ENCODE measurements at regions not wholly inside any gene's neighbourhood (a gene's known extent, or its start where the extent isn't known, plus 50 kb on each side); places are given as distances from the start of the nearest gene placed in this dataset.

GRCh38 chr5:87105577-87105976, 162.1 kb upstream of the RASA1 start:
- no peaks in the 10 kb centered on the region for H3K36me3 Mint-ChIP-seq (ENCODE audit: low read depth)
- ATAC-seq (no peak), DNase-seq (no peak)
- peaks cover 3% of the 10 kb centered on the region for H3K9me3 Mint-ChIP-seq
- H3K4me1 Mint-ChIP-seq (ENCODE audit: low read depth) = peaks cover 25% of the 10 kb centered on the region
- H3K27ac Mint-ChIP-seq = no peak overlapping the region
- CTCF ChIA-PET = interaction anchor here (0.9 kb wide), 1 partner anchor 21 kb away, joined by 3 read pairs; no protein-coding TSS in a partner anchor
- intact Hi-C loops (cut with micrococcal nuclease) = no loop called here
- H3K4me3 Mint-ChIP-seq = no peak overlapping the region
- no peak for TF ChIP-seq CTCF (IDR thresholded peaks at IDR 0.05)
- H3K27me3 Mint-ChIP-seq = no peaks in the 10 kb centered on the region
- POLR2A ChIA-PET = no interaction called here

DNA sequence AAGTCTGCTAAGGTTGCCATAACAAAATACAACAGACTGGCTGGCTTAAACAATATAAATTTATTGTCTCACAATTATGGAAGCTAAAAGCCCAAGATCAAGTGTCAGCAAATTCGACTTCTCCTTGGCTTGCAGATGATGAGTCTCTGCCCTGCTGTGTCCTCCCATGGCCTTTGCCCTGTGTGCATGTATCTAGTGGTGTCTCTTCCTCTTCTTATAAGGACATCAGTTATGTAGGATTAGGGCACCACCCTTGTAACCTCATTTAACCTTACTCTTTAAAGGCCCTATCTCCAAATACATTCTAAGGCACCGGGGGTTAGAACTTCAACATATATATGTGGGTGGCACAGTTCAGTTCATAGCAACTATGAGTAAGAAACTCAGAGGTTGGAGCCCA, 157.9 kb upstream of the RASA1 start:
- Mint-ChIP-seq H3K9me3 (peaks cover 3% of the 10 kb centered on the region), H3K4me3 (no peak overlapping the region), H3K36me3 (ENCODE audit: low read depth) (no peaks in the 10 kb centered on the region), H3K27ac (no peak overlapping the region), H3K27me3 (no peaks in the 10 kb centered on the region), H3K4me1 (ENCODE audit: low read depth) (peaks cover 15% of the 10 kb centered on the region)
- TF ChIP-seq CTCF (IDR thresholded peaks at IDR 0.05) = no peak
- ChIA-PET CTCF (interaction anchor here (1.2 to 2.4 kb wide), 2 partner anchors 11 to 290 kb away, joined by 3 to 5 read pairs; no protein-coding TSS in a partner anchor), POLR2A (no interaction called here)
- ATAC-seq (no peak), DNase-seq (no peak)
- intact Hi-C loops (cut with micrococcal nuclease) = no loop called here

- peaks cover 17% of the 10 kb centered on the region for H3K4me1 Mint-ChIP-seq (ENCODE audit: low read depth)
- POLR2A ChIA-PET = no interaction called here
- DNase-seq (no peak), ATAC-seq (no peak)
- CTCF ChIA-PET = interaction anchor here (1.2 to 2.4 kb wide), 2 partner anchors 12 to 289 kb away, joined by 3 to 5 read pairs; no protein-coding TSS in a partner anchor
- intact Hi-C loops (cut with micrococcal nuclease) = no loop called here
- no peaks in the 10 kb centered on the region for H3K27me3 Mint-ChIP-seq
- no peak overlapping the region for H3K4me3 Mint-ChIP-seq
- no peak overlapping the region for H3K27ac Mint-ChIP-seq
- TF ChIP-seq CTCF (IDR thresholded peaks at IDR 0.05) = no peak
- H3K36me3 Mint-ChIP-seq (ENCODE audit: low read depth) = no peaks in the 10 kb centered on the region
- no peaks in the 10 kb centered on the region for H3K9me3 Mint-ChIP-seq
Observed at GRCh38 chr5:87110721-87111120, 157.0 kb upstream of the RASA1 start.

DNA sequence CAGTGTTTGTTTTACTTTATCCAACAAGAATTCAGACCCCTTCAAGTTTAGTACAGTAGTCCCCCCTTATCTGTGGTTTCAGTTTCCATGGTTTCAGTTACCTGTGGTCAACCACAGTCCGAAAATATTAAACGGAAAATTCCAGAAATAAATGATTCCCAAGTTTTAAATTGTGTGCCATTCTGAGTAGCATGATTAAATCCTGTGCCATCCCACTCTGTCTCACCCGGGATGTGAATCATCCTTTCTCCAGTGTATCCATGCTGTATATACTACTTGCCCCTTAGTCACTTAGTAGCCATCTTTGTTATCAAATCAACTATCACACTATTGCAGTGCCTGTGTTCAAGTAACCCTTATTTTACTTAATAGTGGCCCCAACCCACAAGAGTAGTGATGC, 153.8 kb upstream of the RASA1 start:
- CTCF ChIA-PET = interaction anchor here (1.6 kb wide), 1 partner anchor 104 kb away, joined by 3 read pairs; no protein-coding TSS in a partner anchor

GRCh38 chr5:87114631-87115030, 153.1 kb upstream of the RASA1 start:
- DNase-seq (no peak), ATAC-seq (no peak)
- intact Hi-C loops (cut with micrococcal nuclease) = no loop called here
- Mint-ChIP-seq H3K27ac (no peak overlapping the region), H3K36me3 (ENCODE audit: low read depth) (no peaks in the 10 kb centered on the region), H3K27me3 (no peaks in the 10 kb centered on the region), H3K9me3 (no peaks in the 10 kb centered on the region), H3K4me3 (no peak overlapping the region), H3K4me1 (ENCODE audit: low read depth) (peaks cover 37% of the 10 kb centered on the region)
- POLR2A ChIA-PET = interaction anchor here (1.0 to 1.2 kb wide), 2 partner anchors 15 to 39 kb away, joined by 3 read pairs; no protein-coding TSS in a partner anchor
- TF ChIP-seq CTCF (IDR thresholded peaks at IDR 0.05) = no peak
- CTCF ChIA-PET = no interaction called here

More for the DNA sequence above, 153.8 kb upstream of the RASA1 start:
- no peak overlapping the region for H3K27ac Mint-ChIP-seq
- ATAC-seq (no peak), DNase-seq (no peak)
- H3K27me3 Mint-ChIP-seq = no peaks in the 10 kb centered on the region
- no peaks in the 10 kb centered on the region for H3K36me3 Mint-ChIP-seq (ENCODE audit: low read depth)
- POLR2A ChIA-PET = interaction anchor here (1.0 to 1.2 kb wide), 2 partner anchors 14 to 38 kb away, joined by 3 read pairs; no protein-coding TSS in a partner anchor
- peaks cover 31% of the 10 kb centered on the region for H3K4me1 Mint-ChIP-seq (ENCODE audit: low read depth)
- no peak for TF ChIP-seq CTCF (IDR thresholded peaks at IDR 0.05)
- intact Hi-C loops (cut with micrococcal nuclease) = no loop called here
- no peak overlapping the region for H3K4me3 Mint-ChIP-seq
- H3K9me3 Mint-ChIP-seq = no peaks in the 10 kb centered on the region
